ENCODE measurements at regions not wholly inside any gene's neighbourhood (a gene's known extent, or its start where the extent isn't known, plus 50 kb on each side); places are given as distances from the start of the nearest gene placed in this dataset.

- Histone ChIP-seq H4K20me1 (ENCODE audit: low read depth) (no peaks in the 10 kb centered on the region), H3K4me1 (no peaks in the 10 kb centered on the region), H3K79me2 (ENCODE audit: low read depth) (no peaks in the 10 kb centered on the region), H3K9me3 (ENCODE audit: low read depth) (no peaks in the 10 kb centered on the region), H3F3A (ENCODE audit: low read depth) (no peaks in the 10 kb centered on the region), H3K4me2 (no peak overlapping the region), H3K27me3 (no peaks in the 10 kb centered on the region), H3K9ac (no peak overlapping the region), H3K27ac (no peak overlapping the region), H3K4me3 (no peak overlapping the region), H3K36me3 (no peaks in the 10 kb centered on the region), H2AFZ (replicated peaks) (no peak overlapping the region)
- Mint-ChIP-seq H3K9me3 (no peaks in the 10 kb centered on the region), H3K4me3 (no peak overlapping the region), H3K36me3 (no peaks in the 10 kb centered on the region), H3K27me3 (ENCODE audit: insufficient read depth, low read depth) (no peaks in the 10 kb centered on the region), H3K4me1 (no peaks in the 10 kb centered on the region), H3K27ac (no peak overlapping the region)
- DNase-seq (ENCODE audit: low spot score): no peak
- no peak for TF ChIP-seq EZH2phosphoT487 (IDR thresholded peaks at IDR 0.05)
These were observed 113.8 kb upstream of the ARSJ start for GRCh38 chr4:114093221-114093715.

DNA sequence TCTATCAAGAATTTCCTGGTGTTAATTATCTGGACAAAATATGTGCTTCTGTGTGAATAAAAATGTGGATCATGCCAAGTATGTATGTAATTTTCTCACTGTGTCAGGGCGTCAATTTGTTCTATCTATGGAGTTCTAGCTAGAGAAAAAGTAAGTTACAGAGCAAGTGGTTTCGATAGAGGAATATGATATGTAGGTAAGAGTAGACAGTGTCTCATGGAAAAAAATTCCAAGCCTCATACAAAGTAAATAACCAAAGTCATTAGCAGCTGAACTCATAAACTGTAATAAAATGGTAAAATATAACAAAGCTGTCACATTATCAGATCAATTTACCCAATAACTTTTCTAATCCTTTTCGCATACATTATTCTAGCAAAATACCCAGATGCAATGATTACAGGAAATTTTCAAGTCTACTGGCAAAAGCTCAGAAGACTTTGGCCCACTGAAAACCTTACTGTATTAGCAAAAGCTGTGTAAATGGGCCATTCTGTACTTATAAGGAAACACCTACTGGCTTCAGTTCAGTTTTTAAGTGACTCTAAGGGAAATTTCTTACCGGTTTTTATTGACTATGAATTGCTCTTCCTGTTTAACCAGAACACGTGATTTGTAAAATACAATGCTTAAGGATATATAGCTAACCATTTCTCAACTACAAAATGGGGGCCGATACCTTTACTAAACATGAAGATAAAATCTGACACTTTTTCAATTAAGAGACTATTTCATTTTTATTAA, 121.0 kb upstream of the ARSJ start:
- DNase-seq (ENCODE audit: low spot score): no peak
- Histone ChIP-seq H3K27ac (no peak overlapping the region), H3K9me3 (ENCODE audit: low read depth) (no peaks in the 10 kb centered on the region), H3K36me3 (no peaks in the 10 kb centered on the region), H3K4me1 (no peaks in the 10 kb centered on the region), H3K27me3 (no peaks in the 10 kb centered on the region), H2AFZ (replicated peaks) (no peak overlapping the region), H3K9ac (no peak overlapping the region), H3K79me2 (ENCODE audit: low read depth) (no peaks in the 10 kb centered on the region), H4K20me1 (ENCODE audit: low read depth) (no peaks in the 10 kb centered on the region), H3F3A (ENCODE audit: low read depth) (no peaks in the 10 kb centered on the region), H3K4me2 (no peak overlapping the region), H3K4me3 (no peak overlapping the region)
- no peaks in the 10 kb centered on the region for H3K36me3 Mint-ChIP-seq
- H3K27me3 Mint-ChIP-seq (ENCODE audit: insufficient read depth, low read depth): peaks cover 3% of the 10 kb centered on the region
- H3K4me1 Mint-ChIP-seq: peaks cover 10% of the 10 kb centered on the region
- no peak overlapping the region for H3K4me3 Mint-ChIP-seq
- H3K27ac Mint-ChIP-seq: no peak overlapping the region
- no peaks in the 10 kb centered on the region for H3K9me3 Mint-ChIP-seq
- TF ChIP-seq, protein P1, sequence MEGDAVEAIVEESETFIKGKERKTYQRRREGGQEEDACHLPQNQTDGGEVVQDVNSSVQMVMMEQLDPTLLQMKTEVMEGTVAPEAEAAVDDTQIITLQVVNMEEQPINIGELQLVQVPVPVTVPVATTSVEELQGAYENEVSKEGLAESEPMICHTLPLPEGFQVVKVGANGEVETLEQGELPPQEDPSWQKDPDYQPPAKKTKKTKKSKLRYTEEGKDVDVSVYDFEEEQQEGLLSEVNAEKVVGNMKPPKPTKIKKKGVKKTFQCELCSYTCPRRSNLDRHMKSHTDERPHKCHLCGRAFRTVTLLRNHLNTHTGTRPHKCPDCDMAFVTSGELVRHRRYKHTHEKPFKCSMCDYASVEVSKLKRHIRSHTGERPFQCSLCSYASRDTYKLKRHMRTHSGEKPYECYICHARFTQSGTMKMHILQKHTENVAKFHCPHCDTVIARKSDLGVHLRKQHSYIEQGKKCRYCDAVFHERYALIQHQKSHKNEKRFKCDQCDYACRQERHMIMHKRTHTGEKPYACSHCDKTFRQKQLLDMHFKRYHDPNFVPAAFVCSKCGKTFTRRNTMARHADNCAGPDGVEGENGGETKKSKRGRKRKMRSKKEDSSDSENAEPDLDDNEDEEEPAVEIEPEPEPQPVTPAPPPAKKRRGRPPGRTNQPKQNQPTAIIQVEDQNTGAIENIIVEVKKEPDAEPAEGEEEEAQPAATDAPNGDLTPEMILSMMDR (IDR thresholded peaks at IDR 0.05): no peak
- TF ChIP-seq EZH2phosphoT487 (IDR thresholded peaks at IDR 0.05) (no peak), EZH2 (IDR thresholded peaks at IDR 0.05) (no peak)

DNA sequence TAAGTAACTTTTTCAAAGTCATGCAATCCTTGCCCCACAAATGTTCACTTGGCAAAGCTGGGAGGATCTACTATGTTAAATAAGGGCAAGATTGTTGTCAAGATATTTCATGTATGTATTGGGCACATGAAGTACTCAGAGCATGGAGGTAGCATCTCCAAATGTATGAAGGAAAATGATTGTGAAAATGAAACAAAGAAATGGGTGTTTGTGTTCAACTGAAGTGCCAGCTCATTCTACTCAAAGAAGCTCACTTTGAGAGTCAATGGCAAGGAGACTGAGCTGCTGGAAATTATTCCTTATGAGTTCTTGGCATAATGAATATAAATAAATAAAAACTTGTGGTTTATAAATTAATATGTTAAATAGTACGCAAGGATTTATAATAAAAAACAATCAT, 124.5 kb upstream of the ARSJ start:
- peaks cover 3% of the 10 kb centered on the region for H3K27me3 Mint-ChIP-seq (ENCODE audit: insufficient read depth, low read depth)
- DNase-seq (ENCODE audit: low spot score): no peak
- H4K20me1 ChIP-seq (ENCODE audit: low read depth): no peaks in the 10 kb centered on the region
- H3F3A ChIP-seq (ENCODE audit: low read depth): no peaks in the 10 kb centered on the region
- no peaks in the 10 kb centered on the region for H3K79me2 ChIP-seq (ENCODE audit: low read depth)
- H2AFZ ChIP-seq (replicated peaks): no peak overlapping the region
- H3K4me1 Mint-ChIP-seq: peaks cover 10% of the 10 kb centered on the region
- H3K9ac ChIP-seq: no peak overlapping the region
- H3K9me3 Mint-ChIP-seq: no peaks in the 10 kb centered on the region
- no peaks in the 10 kb centered on the region for H3K4me1 ChIP-seq
- H3K4me3 Mint-ChIP-seq: no peak overlapping the region
- H3K4me2 ChIP-seq: no peak overlapping the region
- H3K9me3 ChIP-seq (ENCODE audit: low read depth): no peaks in the 10 kb centered on the region
- no peak overlapping the region for H3K27ac Mint-ChIP-seq
- TF ChIP-seq, protein P1 (IDR thresholded peaks at IDR 0.05): no peak
- TF ChIP-seq EZH2 (IDR thresholded peaks at IDR 0.05) (no peak), EZH2phosphoT487 (IDR thresholded peaks at IDR 0.05) (no peak)
- no peaks in the 10 kb centered on the region for H3K36me3 ChIP-seq
- no peaks in the 10 kb centered on the region for H3K36me3 Mint-ChIP-seq
- H3K27me3 ChIP-seq: no peaks in the 10 kb centered on the region
- H3K4me3 ChIP-seq: no peak overlapping the region
- H3K27ac ChIP-seq: no peak overlapping the region

DNA sequence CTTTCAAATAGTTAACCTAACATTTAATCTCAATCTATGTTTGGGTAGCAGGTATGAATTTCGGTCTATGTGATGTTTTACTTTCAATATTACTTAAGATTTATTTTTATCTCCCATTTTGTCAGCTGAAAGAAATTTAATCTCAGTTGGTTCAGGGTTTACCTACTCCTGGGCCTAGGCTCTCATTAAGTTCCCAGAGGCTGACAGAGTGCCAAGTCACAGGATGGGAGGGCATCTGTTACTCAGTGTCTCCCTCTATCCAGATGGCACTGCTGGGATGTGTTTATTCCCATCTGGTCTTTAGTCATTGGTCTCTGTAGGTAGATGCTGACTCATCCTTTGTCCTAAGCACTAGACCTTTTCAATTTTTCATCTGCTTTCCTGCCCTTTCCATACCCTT, 129.4 kb upstream of the ARSJ start:
- TF ChIP-seq EZH2 (IDR thresholded peaks at IDR 0.05): no peak
- TF ChIP-seq, protein P1 (IDR thresholded peaks at IDR 0.05): no peak
- no peak for TF ChIP-seq EZH2phosphoT487 (IDR thresholded peaks at IDR 0.05)
- H3K27me3 Mint-ChIP-seq (ENCODE audit: insufficient read depth, low read depth): peaks cover 3% of the 10 kb centered on the region
- peaks cover 4% of the 10 kb centered on the region for H3K4me1 Mint-ChIP-seq
- H3K9me3 Mint-ChIP-seq: no peaks in the 10 kb centered on the region
- Histone ChIP-seq H4K20me1 (ENCODE audit: low read depth) (no peaks in the 10 kb centered on the region), H2AFZ (replicated peaks) (no peak overlapping the region), H3K4me1 (no peaks in the 10 kb centered on the region), H3K27ac (no peak overlapping the region), H3K36me3 (no peaks in the 10 kb centered on the region), H3K9ac (no peak overlapping the region), H3K9me3 (ENCODE audit: low read depth) (no peaks in the 10 kb centered on the region), H3K4me3 (no peak overlapping the region), H3F3A (ENCODE audit: low read depth) (no peaks in the 10 kb centered on the region), H3K4me2 (no peak overlapping the region), H3K27me3 (no peaks in the 10 kb centered on the region), H3K79me2 (ENCODE audit: low read depth) (no peaks in the 10 kb centered on the region)
- no peaks in the 10 kb centered on the region for H3K36me3 Mint-ChIP-seq
- DNase-seq (ENCODE audit: low spot score): no peak
- no peak overlapping the region for H3K27ac Mint-ChIP-seq
- no peak overlapping the region for H3K4me3 Mint-ChIP-seq
